ENCODE measurements at regions not wholly inside any gene's neighbourhood (a gene's known extent, or its start where the extent isn't known, plus 50 kb on each side); places are given as distances from the start of the nearest gene placed in this dataset.
"Not testable (repeated sequence)": the region's sequence is repeated elsewhere in the genome, so short reads cannot be mapped to it uniquely, and the experiment has no call there.

DNA sequence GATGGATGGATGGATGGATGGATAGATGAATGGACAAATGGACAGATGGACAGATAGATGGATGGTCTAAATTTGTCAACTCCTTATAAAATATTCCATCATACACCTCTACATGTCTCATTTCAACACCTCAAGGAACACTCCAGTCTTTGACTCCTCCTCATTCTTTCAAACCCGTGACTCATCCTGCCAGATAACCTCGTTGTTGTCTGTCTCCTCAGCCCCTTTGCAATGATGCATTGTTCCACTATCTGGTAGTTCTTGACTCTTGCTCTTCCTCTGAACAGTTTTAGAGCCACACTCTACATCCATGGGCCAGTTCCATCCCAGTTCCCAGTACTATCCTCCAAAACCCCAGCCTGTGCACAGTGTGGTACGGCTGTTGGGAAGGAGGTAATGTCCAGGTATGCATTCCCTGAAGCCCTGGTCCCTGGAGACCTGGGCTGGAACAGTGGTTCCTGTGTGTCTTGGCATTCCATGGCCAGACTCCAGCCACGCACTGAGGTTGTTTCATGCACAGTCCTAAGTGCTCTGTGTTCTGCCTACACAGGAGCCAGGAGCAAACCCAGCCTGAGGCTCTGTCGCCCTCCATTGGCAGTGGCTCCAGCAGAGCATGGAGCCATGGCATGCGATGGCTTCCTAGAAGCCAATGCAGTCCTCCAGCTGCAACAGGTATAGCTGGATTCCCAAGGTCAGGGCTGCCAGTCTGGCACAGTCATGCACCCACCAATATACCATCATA, 105.7 kb downstream of the C17orf67 start:
- DNase-seq, result no peak
- no peak for ATAC-seq
- intact Hi-C loops (cut with micrococcal nuclease), result no loop called here

- intact Hi-C loops (cut with micrococcal nuclease), result not testable (repeated sequence)
These were observed 102.6 kb downstream of the C17orf67 start for GRCh38 chr17:56731096-56731495.

GRCh38 chr17:56733833-56734232, 99.9 kb downstream of the C17orf67 start:
- intact Hi-C loops (cut with micrococcal nuclease), result no loop called here
- ATAC-seq (no peak), DNase-seq (no peak)

More at GRCh38 chr17:56731096-56731495, 102.6 kb downstream of the C17orf67 start:
- not testable (repeated sequence) for ATAC-seq, DNase-seq

DNA sequence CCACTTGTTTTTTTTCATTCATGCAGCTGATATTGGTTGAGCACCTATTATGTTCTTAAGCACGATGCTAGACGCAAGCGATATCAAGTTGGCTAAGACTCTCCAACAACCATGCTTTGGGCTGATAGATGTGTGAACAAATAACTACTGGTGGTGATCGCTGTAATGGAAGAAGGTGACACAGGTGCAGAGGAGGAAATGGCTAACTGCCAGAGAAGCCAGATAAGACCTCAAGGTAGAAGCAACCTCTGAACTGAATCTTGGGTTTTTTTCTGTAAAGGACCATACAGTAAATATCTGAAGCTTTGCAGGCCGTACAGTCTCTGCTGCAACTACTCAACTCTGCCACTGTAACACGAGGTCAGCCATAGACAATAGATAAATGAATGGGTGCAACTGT, 97.9 kb downstream of the C17orf67 start:
- intact Hi-C loops (cut with micrococcal nuclease), result no loop called here
- ATAC-seq (no peak), DNase-seq (no peak)

- intact Hi-C loops (cut with micrococcal nuclease), result no loop called here
- DNase-seq, result no peak
- ATAC-seq, result no peak
These were observed 96.1 kb downstream of the C17orf67 start for GRCh38 chr17:56737421-56738161.

GRCh38 chr17:56739376-56739775, 94.3 kb downstream of the C17orf67 start:
- intact Hi-C loops (cut with micrococcal nuclease), result no loop called here
- no peak for ATAC-seq
- no peak for DNase-seq

DNA sequence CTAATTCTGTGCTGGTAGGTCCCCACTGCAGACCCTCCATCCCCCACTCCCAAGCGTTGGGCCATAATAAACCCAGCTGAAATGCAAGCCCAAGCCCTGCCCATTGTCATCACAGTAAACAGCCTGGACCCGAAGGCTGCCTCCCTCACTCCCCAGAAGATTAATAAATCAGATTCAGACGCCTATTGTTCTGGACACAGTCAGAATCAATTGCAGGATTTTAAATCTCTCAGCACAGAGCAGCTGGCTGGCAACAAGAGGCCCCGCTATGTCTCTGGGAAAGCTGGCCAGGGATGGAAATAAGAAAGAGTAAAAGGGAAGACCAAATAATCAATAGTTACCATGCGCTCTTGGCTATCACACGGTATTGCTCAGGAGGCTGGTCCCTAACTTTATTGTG, 93.9 kb downstream of the C17orf67 start:
- no peak for DNase-seq
- intact Hi-C loops (cut with micrococcal nuclease), result no loop called here
- ATAC-seq, result no peak

DNA sequence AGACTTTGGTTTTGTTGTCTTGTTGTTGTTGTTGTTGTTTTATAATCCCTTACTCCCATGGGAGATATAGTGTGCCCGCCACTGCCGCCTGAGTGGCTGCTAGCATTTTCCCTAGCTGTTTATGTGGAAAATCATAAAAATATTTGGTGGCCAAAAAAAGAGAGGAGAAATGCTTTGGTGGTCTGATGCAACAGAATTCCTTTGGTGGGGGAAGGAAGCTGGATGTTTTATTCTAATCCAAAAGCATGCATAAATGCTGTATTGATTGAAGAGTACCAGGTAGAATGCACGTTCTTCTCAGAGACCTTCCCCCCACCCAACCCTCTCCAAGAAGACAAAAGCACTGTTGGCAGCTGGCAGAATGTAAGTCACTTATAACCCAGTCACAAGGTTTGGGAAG, 93.2 kb downstream of the C17orf67 start:
- no peak for DNase-seq
- intact Hi-C loops (cut with micrococcal nuclease), result no loop called here
- ATAC-seq, result no peak

Measured in left ventricle myocardium superior (tissue), 1 donor.